ENCODE measurements at regions not wholly inside any gene's neighbourhood (a gene's known extent, or its start where the extent isn't known, plus 50 kb on each side); places are given as distances from the start of the nearest gene placed in this dataset.

DNA sequence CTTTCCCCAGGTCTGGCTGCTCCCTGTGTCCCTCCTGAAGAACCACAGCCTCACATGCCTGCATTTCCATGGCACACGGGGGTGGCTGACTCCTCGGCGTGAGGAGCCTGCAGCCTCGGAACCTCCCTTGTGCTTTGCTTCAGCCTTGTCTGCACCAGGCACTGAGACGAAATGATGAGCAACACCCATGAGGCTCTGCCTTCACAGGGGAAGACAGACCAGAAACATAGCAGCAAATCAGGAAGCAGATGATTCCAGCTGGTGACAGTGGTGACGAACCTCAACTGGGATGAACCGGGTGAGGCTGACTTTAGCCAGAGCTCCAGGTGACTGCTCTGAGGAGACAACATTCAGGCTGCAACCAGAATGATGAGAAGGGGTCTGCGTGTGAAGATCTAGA is 84.5 kb upstream of the SMNDC1 start:
- no peaks in the 10 kb centered on the region for H3K9me3 ChIP-seq (ENCODE audit: insufficient read depth, low read length)
- H3F3A ChIP-seq (ENCODE audit: insufficient read depth) = peaks cover 4% of the 10 kb centered on the region; the same call in 1 of the 2 replicates
- no peaks in the 10 kb centered on the region for H4K20me1 ChIP-seq (ENCODE audit: low read depth, low read length)
- no peak overlapping the region for H3K9ac ChIP-seq (ENCODE audit: low read length)
- no peaks in the 10 kb centered on the region for H3K36me3 ChIP-seq (ENCODE audit: low read length)
- H3K79me2 ChIP-seq (ENCODE audit: insufficient read depth, low read length) = no peaks in the 10 kb centered on the region
- no peak overlapping the region for H3K27ac ChIP-seq (ENCODE audit: low read depth, low read length)
- H2AFZ ChIP-seq (ENCODE audit: low read depth, low read length, severe bottlenecking) = no peak overlapping the region
- H3K4me2 ChIP-seq (ENCODE audit: low read depth, low read length, poor library complexity, severe bottlenecking) = no peak overlapping the region
- no peaks in the 10 kb centered on the region for H3K27me3 ChIP-seq (ENCODE audit: low read length)
- no peaks in the 10 kb centered on the region for H3K9me2 ChIP-seq (replicated peaks; ENCODE audit: insufficient read depth, low read length)
- TF ChIP-seq, protein P1, sequence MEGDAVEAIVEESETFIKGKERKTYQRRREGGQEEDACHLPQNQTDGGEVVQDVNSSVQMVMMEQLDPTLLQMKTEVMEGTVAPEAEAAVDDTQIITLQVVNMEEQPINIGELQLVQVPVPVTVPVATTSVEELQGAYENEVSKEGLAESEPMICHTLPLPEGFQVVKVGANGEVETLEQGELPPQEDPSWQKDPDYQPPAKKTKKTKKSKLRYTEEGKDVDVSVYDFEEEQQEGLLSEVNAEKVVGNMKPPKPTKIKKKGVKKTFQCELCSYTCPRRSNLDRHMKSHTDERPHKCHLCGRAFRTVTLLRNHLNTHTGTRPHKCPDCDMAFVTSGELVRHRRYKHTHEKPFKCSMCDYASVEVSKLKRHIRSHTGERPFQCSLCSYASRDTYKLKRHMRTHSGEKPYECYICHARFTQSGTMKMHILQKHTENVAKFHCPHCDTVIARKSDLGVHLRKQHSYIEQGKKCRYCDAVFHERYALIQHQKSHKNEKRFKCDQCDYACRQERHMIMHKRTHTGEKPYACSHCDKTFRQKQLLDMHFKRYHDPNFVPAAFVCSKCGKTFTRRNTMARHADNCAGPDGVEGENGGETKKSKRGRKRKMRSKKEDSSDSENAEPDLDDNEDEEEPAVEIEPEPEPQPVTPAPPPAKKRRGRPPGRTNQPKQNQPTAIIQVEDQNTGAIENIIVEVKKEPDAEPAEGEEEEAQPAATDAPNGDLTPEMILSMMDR (IDR thresholded peaks at IDR 0.05; ENCODE audit: insufficient read depth, low read length, poor library complexity, severe bottlenecking) = no peak
- no peak for TF ChIP-seq EZH2phosphoT487 (conservative IDR thresholded peaks at IDR 0.05; ENCODE audit: low read length)
- H3K4me3 ChIP-seq (ENCODE audit: insufficient read depth, low read length, poor library complexity, severe bottlenecking) = no peak overlapping the region

DNA sequence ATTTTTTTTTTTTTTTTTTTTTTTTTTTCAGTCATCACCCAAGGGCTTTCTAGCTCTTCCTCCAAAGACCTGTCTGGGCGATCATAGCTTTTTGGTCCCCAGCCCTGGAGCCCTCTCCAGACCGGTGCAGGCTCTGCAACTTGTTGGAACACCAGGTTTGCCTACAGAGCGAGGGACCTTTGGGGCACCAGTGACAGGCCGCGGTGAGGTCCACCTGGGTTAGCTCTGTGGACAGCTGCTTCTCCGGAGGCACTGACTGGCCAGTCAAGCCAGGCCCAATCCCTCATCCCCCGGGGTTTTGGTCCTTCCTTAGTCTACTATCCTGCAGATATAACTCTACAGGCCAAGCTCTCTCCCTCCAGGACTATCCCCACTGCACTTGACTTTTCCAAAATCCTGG is 86.8 kb upstream of the SMNDC1 start:
- Histone ChIP-seq H3K36me3 (ENCODE audit: low read length) (no peaks in the 10 kb centered on the region), H3K9me3 (ENCODE audit: insufficient read depth, low read length) (no peaks in the 10 kb centered on the region), H2AFZ (ENCODE audit: low read depth, low read length, severe bottlenecking) (no peak overlapping the region), H4K20me1 (ENCODE audit: low read depth, low read length) (no peaks in the 10 kb centered on the region), H3K4me2 (ENCODE audit: low read depth, low read length, poor library complexity, severe bottlenecking) (no peak overlapping the region), H3K27ac (ENCODE audit: low read depth, low read length) (no peak overlapping the region), H3K79me2 (ENCODE audit: insufficient read depth, low read length) (no peaks in the 10 kb centered on the region), H3K9ac (ENCODE audit: low read length) (no peak overlapping the region), H3K4me3 (ENCODE audit: insufficient read depth, low read length, poor library complexity, severe bottlenecking) (no peak overlapping the region), H3K9me2 (replicated peaks; ENCODE audit: insufficient read depth, low read length) (no peaks in the 10 kb centered on the region), H3K27me3 (ENCODE audit: low read length) (no peaks in the 10 kb centered on the region), H3F3A (ENCODE audit: insufficient read depth) (peaks cover 4% of the 10 kb centered on the region; the same call in 1 of the 2 replicates)
- TF ChIP-seq, protein P1 (IDR thresholded peaks at IDR 0.05; ENCODE audit: insufficient read depth, low read length, poor library complexity, severe bottlenecking) = no peak
- no peak for TF ChIP-seq EZH2phosphoT487 (conservative IDR thresholded peaks at IDR 0.05; ENCODE audit: low read length)

DNA sequence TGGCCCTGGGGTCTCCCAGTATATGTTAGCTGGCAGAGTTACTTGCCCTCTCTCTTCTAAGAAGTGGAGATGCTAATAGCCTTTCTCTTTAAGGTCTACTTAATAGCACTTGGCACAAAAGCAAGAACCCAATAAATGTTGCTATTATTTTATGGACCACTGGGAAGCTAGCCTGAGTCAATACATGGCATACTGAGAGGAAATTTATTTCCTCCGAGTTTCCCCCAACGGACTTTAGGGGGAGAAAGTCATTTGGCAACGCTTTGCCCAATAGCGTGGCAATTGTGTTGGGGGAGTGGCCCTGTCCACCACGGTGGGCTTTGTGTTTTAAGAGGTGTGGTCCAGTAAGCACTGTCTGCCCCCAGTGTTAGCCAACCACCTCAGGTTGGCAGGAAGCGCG is 87.4 kb upstream of the SMNDC1 start:
- H3K36me3 ChIP-seq (ENCODE audit: low read length) = no peaks in the 10 kb centered on the region
- H3K4me3 ChIP-seq (ENCODE audit: insufficient read depth, low read length, poor library complexity, severe bottlenecking) = no peak overlapping the region
- H3K9ac ChIP-seq (ENCODE audit: low read length) = no peak overlapping the region
- no peaks in the 10 kb centered on the region for H4K20me1 ChIP-seq (ENCODE audit: low read depth, low read length)
- no peaks in the 10 kb centered on the region for H3K9me2 ChIP-seq (replicated peaks; ENCODE audit: insufficient read depth, low read length)
- H3F3A ChIP-seq (ENCODE audit: insufficient read depth) = peaks cover 4% of the 10 kb centered on the region; the same call in 1 of the 2 replicates
- no peaks in the 10 kb centered on the region for H3K27me3 ChIP-seq (ENCODE audit: low read length)
- no peaks in the 10 kb centered on the region for H3K9me3 ChIP-seq (ENCODE audit: insufficient read depth, low read length)
- no peak overlapping the region for H3K27ac ChIP-seq (ENCODE audit: low read depth, low read length)
- no peak overlapping the region for H2AFZ ChIP-seq (ENCODE audit: low read depth, low read length, severe bottlenecking)
- H3K79me2 ChIP-seq (ENCODE audit: insufficient read depth, low read length) = no peaks in the 10 kb centered on the region
- no peak overlapping the region for H3K4me2 ChIP-seq (ENCODE audit: low read depth, low read length, poor library complexity, severe bottlenecking)
- TF ChIP-seq EZH2phosphoT487 (conservative IDR thresholded peaks at IDR 0.05; ENCODE audit: low read length) = no peak
- TF ChIP-seq, protein P1 (IDR thresholded peaks at IDR 0.05; ENCODE audit: insufficient read depth, low read length, poor library complexity, severe bottlenecking) = no peak
